ENCODE measurements at regions not wholly inside any gene's neighbourhood (a gene's known extent, or its start where the extent isn't known, plus 50 kb on each side); places are given as distances from the start of the nearest gene placed in this dataset.

- Histone ChIP-seq H3K4me3 (ENCODE audit: low read depth, low read length) (no peak overlapping the region), H3K36me3 (ENCODE audit: control insufficient read depth, insufficient read depth, low read length) (no peaks in the 10 kb centered on the region), H3K27me3 (ENCODE audit: control insufficient read depth, insufficient read depth, low read length) (no peaks in the 10 kb centered on the region)
- no peak for DNase-seq (ENCODE audit: low read depth)
- TF ChIP-seq CTCF (IDR thresholded peaks at IDR 0.05; ENCODE audit: insufficient read depth, low read length, poor library complexity, severe bottlenecking), result no peak
Observed at GRCh38 chr20:11852189-11852588, 65.5 kb upstream of the BTBD3 start.

- DNase-seq (ENCODE audit: low read depth), result no peak
- Histone ChIP-seq H3K4me3 (ENCODE audit: low read depth, low read length) (no peak overlapping the region), H3K36me3 (ENCODE audit: control insufficient read depth, insufficient read depth, low read length) (no peaks in the 10 kb centered on the region), H3K27me3 (ENCODE audit: control insufficient read depth, insufficient read depth, low read length) (no peaks in the 10 kb centered on the region)
- TF ChIP-seq CTCF (IDR thresholded peaks at IDR 0.05; ENCODE audit: insufficient read depth, low read length, poor library complexity, severe bottlenecking), result no peak
Observed at GRCh38 chr20:11852811-11853210, 64.9 kb upstream of the BTBD3 start.

GRCh38 chr20:11853359-11853758 lies 64.3 kb upstream of the BTBD3 start:
- no peak for TF ChIP-seq CTCF (IDR thresholded peaks at IDR 0.05; ENCODE audit: insufficient read depth, low read length, poor library complexity, severe bottlenecking)
- no peaks in the 10 kb centered on the region for H3K36me3 ChIP-seq (ENCODE audit: control insufficient read depth, insufficient read depth, low read length)
- no peak for DNase-seq (ENCODE audit: low read depth)

GRCh38 chr20:11861479-11861878 lies 56.2 kb upstream of the BTBD3 start:
- Histone ChIP-seq H3K36me3 (ENCODE audit: control insufficient read depth, insufficient read depth, low read length) (no peaks in the 10 kb centered on the region), H3K4me3 (ENCODE audit: low read depth, low read length) (no peak overlapping the region), H3K27me3 (ENCODE audit: control insufficient read depth, insufficient read depth, low read length) (no peaks in the 10 kb centered on the region)
- DNase-seq (ENCODE audit: low read depth), result no peak
- no peak for TF ChIP-seq CTCF (IDR thresholded peaks at IDR 0.05; ENCODE audit: insufficient read depth, low read length, poor library complexity, severe bottlenecking)

More at GRCh38 chr20:11853359-11853758, 64.3 kb upstream of the BTBD3 start:
- Histone ChIP-seq H3K4me3 (ENCODE audit: low read depth, low read length) (no peak overlapping the region), H3K27me3 (ENCODE audit: control insufficient read depth, insufficient read depth, low read length) (no peaks in the 10 kb centered on the region)

GRCh38 chr20:11867291-11867919 lies 50.3 kb upstream of the BTBD3 start:
- Histone ChIP-seq H3K36me3 (ENCODE audit: control insufficient read depth, insufficient read depth, low read length) (no peaks in the 10 kb centered on the region), H3K4me3 (ENCODE audit: low read depth, low read length) (no peak overlapping the region), H3K27me3 (ENCODE audit: control insufficient read depth, insufficient read depth, low read length) (no peaks in the 10 kb centered on the region)
- DNase-seq (ENCODE audit: low read depth), result no peak
- no peak for TF ChIP-seq CTCF (IDR thresholded peaks at IDR 0.05; ENCODE audit: insufficient read depth, low read length, poor library complexity, severe bottlenecking)
